ENCODE measurements at regions not wholly inside any gene's neighbourhood (a gene's known extent, or its start where the extent isn't known, plus 50 kb on each side); places are given as distances from the start of the nearest gene placed in this dataset.
"Not testable (repeated sequence)": the region's sequence is repeated elsewhere in the genome, so short reads cannot be mapped to it uniquely, and the experiment has no call there.

- Histone ChIP-seq H2AFZ (ENCODE audit: low read length) (no peak overlapping the region), H3K4me3 (ENCODE audit: low read length, poor library complexity, severe bottlenecking) (no peak overlapping the region), H3K9ac (ENCODE audit: low read depth, low read length, poor library complexity, severe bottlenecking) (no peak overlapping the region), H3K36me3 (ENCODE audit: insufficient read depth, low read length) (no peaks in the 10 kb centered on the region), H3K9me3 (ENCODE audit: insufficient read depth, low read depth, low read length) (no peaks in the 10 kb centered on the region), H3K79me2 (ENCODE audit: insufficient read depth, low read length) (no peaks in the 10 kb centered on the region), H3K4me2 (ENCODE audit: low read depth, low read length, poor library complexity, severe bottlenecking) (no peak overlapping the region), H3F3A (ENCODE audit: low read depth) (no peaks in the 10 kb centered on the region), H3K4me1 (ENCODE audit: insufficient read depth, low read length, poor library complexity, severe bottlenecking) (no peaks in the 10 kb centered on the region), H3K27me3 (ENCODE audit: insufficient read depth, low read length, poor library complexity, severe bottlenecking) (no peaks in the 10 kb centered on the region), H4K20me1 (ENCODE audit: insufficient read depth, low read length, poor library complexity, severe bottlenecking) (no peaks in the 10 kb centered on the region), H3K9me2 (replicated peaks; ENCODE audit: low read depth, low read length) (no peaks in the 10 kb centered on the region)
- TF ChIP-seq EZH2phosphoT487 (IDR thresholded peaks at IDR 0.05; ENCODE audit: borderline replicate concordance) (no peak), CTCF (conservative IDR thresholded peaks at IDR 0.05; ENCODE audit: low read length) (no peak)
Observed at GRCh38 chrX:107360788-107361360, 88.6 kb upstream of the FRMPD3 start.

DNA sequence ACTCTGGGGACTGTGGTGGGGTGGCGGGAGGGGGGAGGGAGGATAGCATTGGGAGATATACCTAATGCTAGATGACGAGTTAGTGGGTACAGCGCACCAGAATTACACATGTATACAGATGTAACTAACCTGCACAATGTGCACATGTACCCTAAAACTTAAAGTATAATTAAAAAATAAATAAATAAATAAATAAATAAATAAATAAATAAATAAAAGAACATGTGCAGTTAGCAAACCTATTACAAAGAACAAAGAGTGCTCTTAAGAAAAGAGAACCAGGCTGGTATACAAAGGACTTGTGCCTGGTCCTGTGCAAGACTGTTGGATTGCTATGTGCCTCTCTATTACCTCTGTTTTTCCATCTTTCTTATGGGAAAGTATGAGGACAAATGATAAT is 79.3 kb upstream of the FRMPD3 start:
- H3K4me1 ChIP-seq (ENCODE audit: insufficient read depth, low read length, poor library complexity, severe bottlenecking); H3K4me3 ChIP-seq (ENCODE audit: low read length, poor library complexity, severe bottlenecking); H3K36me3 ChIP-seq (ENCODE audit: insufficient read depth, low read length); H3F3A ChIP-seq (ENCODE audit: low read depth); H4K20me1 ChIP-seq (ENCODE audit: insufficient read depth, low read length, poor library complexity, severe bottlenecking); H3K27me3 ChIP-seq (ENCODE audit: insufficient read depth, low read length, poor library complexity, severe bottlenecking); H3K4me2 ChIP-seq (ENCODE audit: low read depth, low read length, poor library complexity, severe bottlenecking); H3K79me2 ChIP-seq (ENCODE audit: insufficient read depth, low read length); H2AFZ ChIP-seq (ENCODE audit: low read length); H3K9me2 ChIP-seq (replicated peaks; ENCODE audit: low read depth, low read length); H3K9me3 ChIP-seq (ENCODE audit: insufficient read depth, low read depth, low read length); H3K9ac ChIP-seq (ENCODE audit: low read depth, low read length, poor library complexity, severe bottlenecking): not testable (repeated sequence)

GRCh38 chrX:107374132-107374531 is 75.3 kb upstream of the FRMPD3 start:
- H2AFZ ChIP-seq (ENCODE audit: low read length) = no peak overlapping the region
- no peaks in the 10 kb centered on the region for H3K27me3 ChIP-seq (ENCODE audit: insufficient read depth, low read length, poor library complexity, severe bottlenecking)
- H3K79me2 ChIP-seq (ENCODE audit: insufficient read depth, low read length) = no peaks in the 10 kb centered on the region
- H3K4me2 ChIP-seq (ENCODE audit: low read depth, low read length, poor library complexity, severe bottlenecking) = no peak overlapping the region
- no peaks in the 10 kb centered on the region for H3K36me3 ChIP-seq (ENCODE audit: insufficient read depth, low read length)
- H3K4me1 ChIP-seq (ENCODE audit: insufficient read depth, low read length, poor library complexity, severe bottlenecking) = no peaks in the 10 kb centered on the region
- TF ChIP-seq CTCF (conservative IDR thresholded peaks at IDR 0.05; ENCODE audit: low read length) (no peak), EZH2phosphoT487 (IDR thresholded peaks at IDR 0.05; ENCODE audit: borderline replicate concordance) (no peak)
- H3K9ac ChIP-seq (ENCODE audit: low read depth, low read length, poor library complexity, severe bottlenecking) = no peak overlapping the region
- no peak overlapping the region for H3K4me3 ChIP-seq (ENCODE audit: low read length, poor library complexity, severe bottlenecking)
- no peaks in the 10 kb centered on the region for H4K20me1 ChIP-seq (ENCODE audit: insufficient read depth, low read length, poor library complexity, severe bottlenecking)
- H3K9me2 ChIP-seq (replicated peaks; ENCODE audit: low read depth, low read length) = no peaks in the 10 kb centered on the region
- H3K9me3 ChIP-seq (ENCODE audit: insufficient read depth, low read depth, low read length) = no peaks in the 10 kb centered on the region
- H3F3A ChIP-seq (ENCODE audit: low read depth) = no peaks in the 10 kb centered on the region

DNA sequence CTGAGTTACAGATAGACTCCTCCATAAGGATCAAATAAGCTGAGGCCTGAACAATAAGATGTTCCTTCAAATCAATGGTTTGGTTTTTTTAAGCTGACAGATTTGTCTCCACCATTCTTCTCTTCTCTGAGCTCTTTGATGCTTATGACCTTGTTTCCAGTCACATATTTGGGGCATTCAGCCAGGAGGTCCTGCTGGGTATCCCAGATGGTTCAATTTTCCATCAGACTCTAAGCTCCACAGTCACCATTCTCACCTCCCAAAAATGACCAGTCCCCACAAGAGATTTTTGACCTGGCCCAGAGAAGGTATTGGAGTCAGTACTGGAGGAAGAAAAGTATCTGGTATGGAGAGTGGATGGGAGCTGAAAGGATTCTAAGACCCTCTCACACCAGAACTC is 74.6 kb upstream of the FRMPD3 start:
- Histone ChIP-seq H4K20me1 (ENCODE audit: insufficient read depth, low read length, poor library complexity, severe bottlenecking) (no peaks in the 10 kb centered on the region), H3K9ac (ENCODE audit: low read depth, low read length, poor library complexity, severe bottlenecking) (no peak overlapping the region), H3F3A (ENCODE audit: low read depth) (no peaks in the 10 kb centered on the region), H3K4me2 (ENCODE audit: low read depth, low read length, poor library complexity, severe bottlenecking) (no peak overlapping the region), H3K9me3 (ENCODE audit: insufficient read depth, low read depth, low read length) (no peaks in the 10 kb centered on the region), H3K9me2 (replicated peaks; ENCODE audit: low read depth, low read length) (no peaks in the 10 kb centered on the region), H3K4me1 (ENCODE audit: insufficient read depth, low read length, poor library complexity, severe bottlenecking) (no peaks in the 10 kb centered on the region), H3K27me3 (ENCODE audit: insufficient read depth, low read length, poor library complexity, severe bottlenecking) (no peaks in the 10 kb centered on the region), H3K79me2 (ENCODE audit: insufficient read depth, low read length) (no peaks in the 10 kb centered on the region), H3K4me3 (ENCODE audit: low read length, poor library complexity, severe bottlenecking) (no peak overlapping the region), H3K36me3 (ENCODE audit: insufficient read depth, low read length) (no peaks in the 10 kb centered on the region), H2AFZ (ENCODE audit: low read length) (no peak overlapping the region)
- no peak for TF ChIP-seq CTCF (conservative IDR thresholded peaks at IDR 0.05; ENCODE audit: low read length)
- TF ChIP-seq EZH2phosphoT487 (IDR thresholded peaks at IDR 0.05; ENCODE audit: borderline replicate concordance) = no peak

DNA sequence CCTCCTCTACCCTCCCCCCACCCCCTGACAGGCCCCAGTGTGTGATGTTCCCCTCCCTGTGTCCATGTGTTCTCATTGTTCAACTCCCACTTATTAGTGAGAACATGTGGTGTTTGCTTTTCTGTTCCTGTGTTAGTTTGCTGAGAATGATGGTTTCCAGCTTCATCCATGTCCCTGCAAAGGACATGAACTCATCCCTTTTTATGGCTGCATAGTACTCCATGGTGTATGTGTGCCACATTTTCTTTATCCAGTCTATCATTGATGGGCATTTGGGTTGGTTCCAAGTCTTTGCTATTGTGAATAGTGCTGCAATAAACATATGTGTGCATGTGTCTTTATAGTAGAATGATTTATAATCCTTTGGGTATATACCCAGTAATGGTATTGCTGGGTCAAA is 73.3 kb upstream of the FRMPD3 start:
- not testable (repeated sequence) for H3K4me3 ChIP-seq (ENCODE audit: low read length, poor library complexity, severe bottlenecking); H3K9me2 ChIP-seq (replicated peaks; ENCODE audit: low read depth, low read length); H3K27me3 ChIP-seq (ENCODE audit: insufficient read depth, low read length, poor library complexity, severe bottlenecking); H3K9ac ChIP-seq (ENCODE audit: low read depth, low read length, poor library complexity, severe bottlenecking); H3K4me2 ChIP-seq (ENCODE audit: low read depth, low read length, poor library complexity, severe bottlenecking); H3K36me3 ChIP-seq (ENCODE audit: insufficient read depth, low read length); H4K20me1 ChIP-seq (ENCODE audit: insufficient read depth, low read length, poor library complexity, severe bottlenecking); H2AFZ ChIP-seq (ENCODE audit: low read length); H3K79me2 ChIP-seq (ENCODE audit: insufficient read depth, low read length); H3K4me1 ChIP-seq (ENCODE audit: insufficient read depth, low read length, poor library complexity, severe bottlenecking); H3F3A ChIP-seq (ENCODE audit: low read depth); H3K9me3 ChIP-seq (ENCODE audit: insufficient read depth, low read depth, low read length)
